Left cardiac atrium (tissue), 4 donors: ENCODE measurements at regions not wholly inside any gene's neighbourhood (a gene's known extent, or its start where the extent isn't known, plus 50 kb on each side); places are given as distances from the start of the nearest gene placed in this dataset.

Source experiments
- ATAC-seq, 2 donors: fragments of 200-7000 bp; cut with Tn5 transposase; one replicate each; pipeline ENCODE4 v1.9.1; 2020; ENCODE audit warnings: mild to moderate bottlenecking in 2 of 2, moderate library complexity in 2 of 2
- DNase-seq: peaks from one replicate; pipeline ENCODE4 v3.0.0-alpha.2; 2020
- intact Hi-C, 2 donors: fragments of 100-400 bp; cut with DNase I; formaldehyde crosslinking; loops; one replicate each; pipeline versions ENCODE4 v1.14.1 to v1.15.1; 2022 to 2023
- donor health status: DM: no; HTN: yes; CAD: no.
- donor health status: DM: no; HTN: yes; CAD: no; lungs with severe emphysema.
- donor health status: DM: yes; HTN: yes; CAD: no.
- donor health status: Dilated cardiomyopathy.

DNA sequence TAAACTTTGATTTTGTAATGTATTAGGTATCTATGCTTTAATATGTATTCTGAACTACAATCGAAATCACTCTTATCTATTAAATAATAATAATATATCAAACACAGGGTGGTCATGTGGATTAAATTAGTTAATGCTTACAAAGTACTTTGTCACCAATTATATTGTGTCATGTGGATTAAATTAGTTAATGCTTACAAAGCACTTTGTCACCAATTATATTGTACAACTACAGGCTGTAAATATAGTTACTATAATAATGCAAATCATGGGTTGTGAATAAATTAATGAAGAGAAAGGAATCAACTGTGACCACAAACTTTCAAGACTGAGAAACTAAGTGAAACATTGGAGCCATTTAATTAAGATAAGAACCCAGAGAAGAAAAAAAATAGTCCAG lies 1929.1 kb upstream of the PCDH20 start:
- DNase-seq, result no peak
- ATAC-seq, result no peak
- intact Hi-C loops, result no loop called here

DNA sequence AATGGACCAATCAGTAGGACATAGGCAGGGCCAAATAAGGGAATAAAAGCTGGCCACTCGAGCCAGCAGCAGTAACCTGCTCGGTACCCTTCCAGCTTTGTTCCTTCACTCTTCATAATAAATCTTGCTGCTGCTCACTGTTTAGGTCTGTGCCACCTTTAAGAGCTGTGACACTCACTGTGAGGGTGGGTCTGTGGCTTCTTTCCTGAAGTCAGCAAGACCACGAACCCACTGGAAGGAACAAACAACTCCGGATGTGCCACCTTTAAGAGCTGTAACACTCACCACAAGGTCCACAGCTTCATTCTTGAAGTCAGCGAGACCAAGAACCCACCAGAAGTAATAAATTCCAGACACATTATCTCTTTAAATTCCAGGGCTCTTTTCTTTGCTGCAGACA lies 1922.3 kb upstream of the PCDH20 start:
- DNase-seq (no peak), ATAC-seq (no peak)
- intact Hi-C loops, result no loop called here

DNA sequence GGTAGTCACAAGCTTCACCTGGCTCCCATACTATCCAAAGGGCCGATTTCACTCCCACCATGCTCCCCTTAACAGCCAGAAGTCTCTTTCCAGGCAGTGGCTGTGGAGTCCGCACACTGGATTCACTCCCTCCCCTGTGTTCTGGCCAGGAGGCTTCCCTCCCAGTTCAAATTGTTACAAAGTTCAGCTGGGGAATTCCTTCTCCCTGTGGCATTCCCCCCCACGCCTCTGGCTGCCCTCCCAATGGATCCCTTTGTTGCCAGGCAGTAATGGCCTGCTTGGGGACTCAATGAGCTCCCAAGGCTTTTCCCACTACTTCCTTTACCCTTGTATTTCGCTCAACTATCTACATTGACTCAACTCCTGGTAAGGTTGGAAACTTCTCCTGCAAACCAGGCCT lies 1921.4 kb upstream of the PCDH20 start:
- DNase-seq (no peak), ATAC-seq (no peak)
- intact Hi-C loops, result no loop called here

GRCh38 chr13:63336549-63336948 lies 1920.9 kb upstream of the PCDH20 start:
- DNase-seq (no peak), ATAC-seq (no peak)
- intact Hi-C loops, result no loop called here

DNA sequence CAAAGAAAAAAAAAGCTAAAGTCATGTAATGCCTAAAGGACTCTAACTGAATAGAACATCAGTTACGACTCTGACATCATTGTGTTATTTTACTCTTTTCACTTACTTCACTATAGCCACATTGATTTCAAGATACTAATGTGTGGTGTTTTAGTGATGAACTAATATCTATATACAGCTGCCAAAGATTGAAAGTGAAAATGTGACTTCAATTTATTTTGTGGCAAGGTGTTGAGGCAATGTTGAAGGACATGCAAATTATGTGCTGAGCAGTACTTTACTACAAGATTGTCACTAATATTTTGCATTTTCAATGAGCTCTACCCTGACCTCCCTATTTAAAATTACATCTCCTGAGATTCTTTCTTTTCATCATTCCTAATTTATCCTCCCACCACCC lies 1911.9 kb upstream of the PCDH20 start:
- DNase-seq (no peak), ATAC-seq (no peak)
- intact Hi-C loops, result no loop called here

DNA sequence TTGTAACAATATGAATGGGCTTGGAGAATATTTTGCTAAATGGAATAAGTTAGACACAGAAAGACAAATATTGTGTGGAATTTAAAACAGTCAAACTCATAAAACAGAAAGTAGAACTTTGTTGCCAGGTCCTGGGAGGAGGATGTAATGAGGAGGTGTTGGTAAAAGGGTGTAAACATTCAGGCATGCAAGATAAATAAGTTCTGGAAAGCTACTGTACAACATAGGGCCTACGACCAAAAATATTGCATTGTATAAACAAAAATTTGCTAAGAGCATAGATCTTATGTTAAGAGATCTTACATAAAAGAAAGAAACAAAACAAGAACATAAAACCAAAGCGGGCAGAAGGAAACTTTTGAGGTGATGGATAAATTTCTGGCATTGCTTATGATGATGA lies 1907.8 kb upstream of the PCDH20 start:
- DNase-seq (no peak), ATAC-seq (no peak)
- intact Hi-C loops, result no loop called here

- intact Hi-C loops, result no loop called here
- ATAC-seq (no peak), DNase-seq (no peak)
Observed at GRCh38 chr13:63311587-63311986, 1895.9 kb upstream of the PCDH20 start.

- ATAC-seq (no peak), DNase-seq (no peak)
- intact Hi-C loops, result no loop called here
Observed at GRCh38 chr13:63308549-63309165, 1893.0 kb upstream of the PCDH20 start.

GRCh38 chr13:63307228-63307627 lies 1891.6 kb upstream of the PCDH20 start:
- no peak for DNase-seq
- intact Hi-C loops, result no loop called here
- no peak for ATAC-seq

DNA sequence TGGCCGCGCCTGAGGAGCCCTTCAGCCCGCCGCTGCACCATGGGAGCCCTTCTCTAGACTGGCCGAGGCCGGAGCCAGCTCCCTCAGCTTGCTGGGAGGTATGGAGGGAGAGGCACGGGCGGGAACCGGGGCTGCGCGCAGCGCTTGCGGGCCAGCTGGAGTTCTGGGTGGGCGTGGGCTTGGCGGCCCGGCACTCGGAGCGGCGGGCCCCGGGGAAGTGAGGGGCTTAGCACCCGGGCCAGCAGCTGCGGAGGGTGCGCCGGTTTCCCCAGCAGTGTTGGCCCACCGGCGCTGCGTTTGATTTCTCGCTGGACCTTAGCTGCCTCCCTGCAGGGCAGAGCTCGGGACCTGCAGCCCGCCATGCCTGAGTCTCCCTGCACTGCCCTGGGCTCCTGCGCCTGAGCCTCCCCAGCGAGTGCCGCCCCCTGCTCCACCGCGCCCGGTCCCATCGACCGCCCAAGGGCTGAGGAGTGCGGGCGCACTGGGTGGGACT lies 1890.0 kb upstream of the PCDH20 start:
- intact Hi-C loops, result no loop called here
- no peak for DNase-seq
- ATAC-seq, result no peak

DNA sequence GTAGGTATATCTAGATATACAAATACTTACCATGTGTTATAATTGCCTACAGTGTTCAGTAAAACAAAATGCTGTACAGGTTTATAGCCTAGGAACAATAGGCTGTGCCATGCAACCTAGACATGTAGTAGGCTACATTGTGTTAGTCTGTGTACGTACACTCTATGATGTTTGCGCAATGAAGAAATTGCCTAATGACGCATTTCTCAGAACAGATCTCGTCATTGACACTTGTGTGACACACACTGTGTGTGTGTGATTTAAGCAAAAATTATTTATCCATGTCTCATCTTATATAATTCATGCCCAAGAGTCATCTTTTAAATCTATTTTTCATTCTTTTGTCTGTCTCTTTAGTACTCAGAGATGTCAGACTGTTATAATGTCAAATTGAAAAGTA lies 1888.8 kb upstream of the PCDH20 start:
- DNase-seq (no peak), ATAC-seq (no peak)
- intact Hi-C loops, result no loop called here

DNA sequence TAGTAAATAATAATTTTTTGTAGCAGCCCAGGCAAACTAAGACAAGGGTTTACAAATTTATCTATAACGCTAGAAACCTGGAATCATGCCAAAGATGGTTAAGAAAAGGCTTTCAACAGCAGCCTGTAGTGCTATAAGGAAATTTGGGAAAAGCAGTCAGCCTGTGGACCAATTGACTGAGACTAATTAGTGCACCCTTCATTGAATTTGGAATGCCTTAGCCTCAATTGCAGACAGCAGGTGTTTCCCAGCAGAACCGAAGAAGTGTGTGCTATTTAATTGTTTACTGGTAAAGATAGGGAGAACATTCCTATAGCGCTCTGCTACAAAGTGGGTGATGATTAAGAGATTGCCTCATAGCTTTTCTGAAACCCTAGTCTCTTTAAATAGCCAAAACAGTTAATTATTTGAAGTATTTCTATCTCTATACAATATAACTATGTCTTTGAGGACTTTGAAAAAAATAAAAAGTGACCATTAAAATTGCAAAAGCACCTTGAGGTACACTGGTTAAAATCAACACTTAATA lies 1884.3 kb upstream of the PCDH20 start:
- intact Hi-C loops, result no loop called here
- DNase-seq (no peak), ATAC-seq (no peak)

DNA sequence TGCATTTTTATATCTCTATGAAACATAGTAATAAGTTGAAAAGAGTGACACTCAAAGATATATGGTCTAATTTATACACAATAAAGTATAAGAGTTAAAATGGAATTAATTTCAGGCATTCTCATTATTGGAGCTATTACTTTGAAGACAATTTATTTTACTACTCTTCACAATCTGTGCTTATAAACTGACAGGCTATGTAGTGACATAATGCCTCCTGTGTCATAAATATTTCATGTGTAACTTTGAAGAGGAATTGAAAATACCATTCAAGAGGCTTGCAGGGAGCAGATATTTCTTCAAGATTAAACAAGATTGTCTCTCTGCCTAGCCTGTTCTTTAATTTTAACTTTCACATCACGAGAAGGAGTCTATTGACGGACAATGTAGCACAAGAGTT lies 1881.5 kb upstream of the PCDH20 start:
- DNase-seq (no peak), ATAC-seq (no peak)
- intact Hi-C loops, result no loop called here

DNA sequence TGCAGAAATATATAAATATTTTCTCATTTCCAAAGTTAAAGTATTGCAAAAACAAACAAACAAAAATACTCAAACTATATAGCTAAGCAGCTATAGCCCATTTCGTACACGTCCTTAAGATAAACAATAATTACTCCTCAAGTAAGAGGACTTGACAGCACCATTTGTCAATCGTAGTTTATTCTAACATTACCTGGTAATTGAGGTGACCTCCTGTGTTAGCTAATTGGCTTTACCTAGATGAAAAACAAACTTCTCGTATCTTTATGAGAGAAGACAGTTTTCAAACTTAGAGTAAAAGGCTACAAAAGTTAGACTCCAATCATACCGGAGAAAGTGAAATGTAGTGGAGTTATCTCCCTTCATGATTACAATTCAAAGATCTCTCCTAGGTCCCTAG lies 1876.1 kb upstream of the PCDH20 start:
- no peak for ATAC-seq
- DNase-seq, result no peak
- intact Hi-C loops, result no loop called here

DNA sequence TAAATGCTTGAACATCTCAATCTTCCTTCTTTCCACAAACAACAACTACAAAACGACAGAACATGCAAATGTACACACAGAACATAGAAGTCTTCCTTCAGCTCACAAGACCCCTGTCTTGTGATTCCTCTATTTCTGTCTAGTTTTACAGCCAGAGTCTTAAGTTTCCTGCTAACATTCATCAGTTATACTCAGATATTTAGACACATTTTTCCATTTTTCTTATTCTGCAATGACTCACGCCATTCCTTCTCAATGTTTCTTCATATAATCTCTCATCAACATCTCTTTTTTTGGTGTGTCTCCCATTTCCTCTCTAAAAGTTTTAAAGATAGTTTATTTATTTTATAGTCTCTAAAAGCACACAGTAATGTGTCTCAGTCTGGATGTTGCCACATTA lies 1872.9 kb upstream of the PCDH20 start:
- DNase-seq (no peak), ATAC-seq (no peak)
- intact Hi-C loops, result no loop called here

GRCh38 chr13:63287926-63288325 lies 1872.3 kb upstream of the PCDH20 start:
- no peak for DNase-seq
- intact Hi-C loops, result no loop called here
- no peak for ATAC-seq

DNA sequence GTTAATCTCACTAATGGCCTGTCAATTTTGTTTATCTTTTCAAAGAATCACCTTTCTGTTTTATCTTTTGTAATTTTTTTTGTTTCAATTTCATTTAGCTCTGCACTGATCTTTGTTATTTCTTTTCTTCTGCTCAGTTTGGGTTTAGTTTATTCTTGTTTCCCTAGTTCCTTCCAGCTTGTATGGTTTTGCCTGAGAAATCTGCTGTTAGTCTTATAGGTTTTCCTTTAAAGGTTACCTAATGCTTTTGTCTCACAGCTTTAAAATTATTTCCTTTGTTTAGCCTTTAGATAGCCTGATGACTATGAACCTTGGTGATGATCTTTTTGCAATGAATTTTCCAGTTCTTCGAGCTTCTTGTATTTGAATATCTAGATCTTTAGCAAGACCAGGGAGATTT lies 1869.8 kb upstream of the PCDH20 start:
- intact Hi-C loops, result no loop called here

DNA sequence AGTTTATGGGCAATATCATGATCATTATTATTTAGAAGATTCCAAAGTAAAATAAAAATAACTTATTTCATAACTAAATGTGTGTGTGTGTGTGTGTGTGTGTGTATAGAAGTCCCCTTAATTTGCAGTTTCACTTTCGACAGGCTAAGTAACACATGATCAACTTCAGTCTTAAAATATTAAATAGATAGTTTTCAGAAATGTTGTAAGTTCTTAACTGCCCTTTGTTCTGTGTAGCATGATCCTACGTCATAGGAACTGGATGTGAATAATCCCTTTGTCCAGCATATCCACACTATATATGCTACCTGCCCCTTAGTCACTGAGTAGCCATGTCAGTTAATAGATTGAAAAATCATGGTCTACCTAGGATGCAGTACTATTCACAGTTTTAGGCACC lies 1863.5 kb upstream of the PCDH20 start:
- ATAC-seq (no peak), DNase-seq (no peak)
- intact Hi-C loops, result no loop called here

More for the DNA sequence above, 1869.8 kb upstream of the PCDH20 start:
- DNase-seq (no peak), ATAC-seq (no peak)

DNA sequence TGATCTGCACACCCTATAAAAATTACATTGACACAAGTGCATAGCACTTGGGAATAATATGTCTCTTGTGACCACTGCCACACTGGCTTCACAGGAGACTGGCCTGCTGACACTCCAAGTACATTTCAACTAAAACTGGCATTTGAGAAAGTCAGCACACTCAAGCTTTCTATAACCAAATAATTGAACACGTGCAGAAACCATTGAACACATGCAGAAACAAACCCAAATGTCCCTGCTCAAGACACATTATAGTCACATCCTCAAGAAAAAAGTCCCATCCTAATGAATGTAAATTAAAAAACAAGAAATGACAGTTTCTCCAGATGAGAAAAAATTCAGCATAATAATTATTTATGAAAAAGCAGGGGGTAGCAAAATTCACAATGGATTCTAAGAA lies 1859.1 kb upstream of the PCDH20 start:
- intact Hi-C loops, result no loop called here
- DNase-seq, result no peak
- ATAC-seq, result no peak

DNA sequence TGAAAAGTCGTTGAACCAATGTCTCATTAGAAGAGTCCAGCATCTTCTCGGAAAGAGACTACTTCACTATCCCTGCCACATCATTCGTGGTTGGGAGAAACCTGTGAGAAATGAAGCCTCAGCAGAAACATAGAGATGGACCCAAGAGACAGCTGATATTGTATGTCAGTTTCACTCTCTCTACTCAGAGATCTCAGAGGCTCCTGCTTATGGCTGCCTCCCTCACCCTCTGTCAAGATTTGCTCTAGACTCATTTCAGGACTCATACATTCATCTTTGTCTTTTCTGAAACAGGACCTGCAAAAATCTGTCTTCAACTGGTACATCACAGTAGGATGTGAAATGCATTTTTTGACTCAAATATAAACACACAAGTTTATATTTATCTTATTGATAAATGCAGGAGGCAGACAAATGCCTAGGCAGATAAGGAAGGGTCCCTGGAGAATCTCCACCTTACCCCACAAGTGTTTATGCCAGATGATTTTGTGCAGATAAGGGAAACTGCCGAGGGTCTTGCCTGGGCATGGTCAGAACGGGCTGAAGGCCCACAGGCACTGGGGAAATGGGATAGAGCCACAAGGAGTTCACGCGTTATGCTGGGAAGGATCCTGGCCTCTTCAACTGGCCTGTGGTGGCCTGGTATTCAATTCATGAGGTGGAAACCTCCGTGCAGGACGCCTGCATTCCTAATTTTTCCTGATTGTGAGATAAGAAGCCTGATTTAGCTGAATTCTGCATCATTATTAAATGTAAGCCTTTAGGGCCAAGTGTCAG lies 1834.0 kb upstream of the PCDH20 start:
- ATAC-seq (no peak), DNase-seq (no peak)
- intact Hi-C loops, result no loop called here
